ENCODE measurements at regions not wholly inside any gene's neighbourhood (a gene's known extent, or its start where the extent isn't known, plus 50 kb on each side); places are given as distances from the start of the nearest gene placed in this dataset.

DNA sequence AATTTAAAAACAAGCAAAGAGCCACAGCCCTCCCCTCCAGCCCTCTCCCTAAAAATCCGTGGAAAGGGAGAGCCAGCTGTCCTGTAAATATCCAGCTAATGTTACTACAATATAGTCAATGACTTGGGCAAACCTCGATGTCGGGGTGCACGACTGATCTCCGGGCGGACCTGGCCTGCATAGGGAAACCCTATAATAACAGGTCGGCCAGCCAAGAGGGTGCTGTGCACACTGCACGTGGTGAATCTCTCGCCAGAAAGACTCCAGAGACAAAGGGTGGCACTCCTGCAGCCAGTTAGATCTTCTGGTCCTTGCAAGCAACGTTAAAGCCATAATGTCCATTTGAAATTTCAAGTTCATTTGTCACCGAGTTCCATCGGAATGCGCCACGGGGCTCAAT lies 1092.8 kb downstream of the ADGRL3 start:
- no peak for DNase-seq

DNA sequence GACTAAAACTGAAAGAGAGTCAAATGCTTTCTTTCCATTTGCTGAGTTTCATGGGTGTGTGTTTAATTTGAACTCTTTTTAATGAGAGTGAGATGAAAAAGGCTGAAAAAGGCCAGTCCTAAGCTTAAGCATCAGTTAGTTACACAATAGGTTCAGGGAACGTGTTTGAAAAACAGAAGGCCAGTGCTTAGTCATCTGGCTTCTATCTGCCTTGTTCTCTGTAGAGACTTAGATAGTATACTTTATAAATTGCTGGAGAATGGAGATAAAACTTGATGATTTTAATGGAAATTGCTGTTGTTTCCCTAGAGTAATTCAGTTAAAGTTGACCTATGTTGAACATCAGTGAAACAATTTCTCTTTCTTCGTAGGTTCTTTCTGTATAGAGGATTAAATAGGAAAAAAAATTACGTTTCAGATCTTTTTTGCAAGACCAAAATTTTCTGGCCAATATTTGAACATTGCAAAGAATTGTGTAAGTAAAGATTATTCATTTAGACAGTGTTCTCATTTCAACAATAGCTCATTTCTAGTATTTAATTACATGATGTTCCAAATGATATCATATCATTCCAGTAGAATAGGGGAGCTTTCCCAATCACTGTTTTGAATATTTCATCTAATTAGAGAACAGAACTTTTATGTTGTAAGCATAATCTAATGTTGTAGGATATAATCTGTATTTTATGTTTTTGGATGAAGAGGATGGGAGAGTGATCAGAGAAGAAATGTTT lies 1088.8 kb downstream of the ADGRL3 start:
- DNase-seq = no peak

DNA sequence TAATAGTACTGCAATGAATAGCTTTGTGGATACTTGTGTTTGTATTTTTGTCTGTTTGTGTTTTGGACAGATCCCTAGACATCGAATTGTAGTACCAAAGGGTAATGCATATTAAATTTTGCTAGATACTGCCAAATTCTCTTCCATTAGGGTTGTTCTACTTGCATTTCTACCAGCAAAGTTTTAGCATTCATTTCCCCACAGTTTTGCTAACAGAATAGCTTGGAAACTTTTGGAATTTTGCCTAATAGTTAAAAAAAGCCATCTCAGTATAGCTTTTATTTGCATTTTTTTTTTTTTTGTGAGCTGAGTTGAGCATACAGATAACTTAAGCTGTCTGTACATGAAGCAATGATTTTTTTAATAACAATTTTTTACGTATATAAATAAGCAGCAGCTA lies 1084.9 kb downstream of the ADGRL3 start:
- DNase-seq = no peak

- no peak for DNase-seq
Measured at GRCh38 chr4:62279689-62280088, 1079.6 kb downstream of the ADGRL3 start.

DNA sequence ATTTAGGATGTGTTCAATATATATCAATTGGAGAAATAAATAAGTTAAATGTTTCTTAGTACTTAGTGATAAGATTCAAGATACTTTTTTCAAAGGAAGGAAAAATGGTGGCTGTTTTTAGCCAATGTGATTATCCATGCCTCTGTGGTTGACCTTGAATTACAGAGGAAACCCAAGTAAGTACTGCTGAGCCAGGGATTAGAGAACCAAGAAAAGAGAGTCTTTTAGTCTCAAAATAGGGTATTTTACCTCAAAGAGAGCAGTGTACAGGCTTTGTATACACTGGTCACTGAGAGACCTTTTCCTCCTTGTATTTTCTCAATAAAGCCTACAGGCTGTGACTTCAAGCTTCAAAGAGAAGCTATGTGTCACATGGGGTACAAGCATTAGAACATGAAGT lies 1075.3 kb downstream of the ADGRL3 start:
- DNase-seq = no peak

DNA sequence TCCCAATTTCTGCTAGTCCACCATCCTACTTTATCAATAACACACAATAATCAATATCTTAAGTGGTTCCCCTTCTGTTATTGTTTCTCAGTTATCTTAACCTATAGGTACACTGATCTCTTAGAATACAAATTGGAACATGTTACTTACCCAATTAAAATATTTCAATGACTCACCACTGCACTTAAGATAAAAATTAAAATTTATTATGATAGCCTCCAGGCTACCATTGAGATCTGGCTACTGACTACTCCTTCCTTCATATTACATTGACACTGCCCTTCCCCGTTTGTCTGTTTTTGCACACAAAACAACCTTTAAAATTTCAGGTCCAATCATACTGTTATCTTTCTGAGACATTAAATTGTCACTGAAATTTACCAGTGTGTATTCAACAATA lies 1074.7 kb downstream of the ADGRL3 start:
- no peak for DNase-seq

- DNase-seq = no peak
Measured at GRCh38 chr4:62271107-62271506, 1071.0 kb downstream of the ADGRL3 start.

- DNase-seq = no peak
Measured at GRCh38 chr4:62269918-62270317, 1069.8 kb downstream of the ADGRL3 start.

- no peak for DNase-seq
Measured at GRCh38 chr4:62263454-62263853, 1063.3 kb downstream of the ADGRL3 start.

DNA sequence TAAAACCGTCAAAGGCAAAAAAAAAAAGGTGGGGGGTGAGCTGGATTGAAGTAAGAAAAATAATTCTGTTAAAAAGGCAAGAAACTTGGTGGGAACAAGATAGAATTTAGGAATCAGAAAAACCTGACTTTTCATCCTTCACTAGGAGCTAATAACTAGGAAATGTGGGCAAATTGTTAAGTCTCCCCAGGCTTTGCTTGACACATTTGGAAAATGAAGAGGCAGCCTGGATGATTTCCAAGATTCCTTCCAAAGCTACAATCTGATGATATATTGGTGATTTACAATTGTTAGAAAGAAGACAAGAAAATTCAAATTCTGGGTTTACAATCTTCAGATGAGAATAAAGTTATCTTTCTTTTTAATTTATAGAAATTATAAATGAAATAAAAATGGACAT lies 1062.5 kb downstream of the ADGRL3 start:
- DNase-seq = no peak

DNA sequence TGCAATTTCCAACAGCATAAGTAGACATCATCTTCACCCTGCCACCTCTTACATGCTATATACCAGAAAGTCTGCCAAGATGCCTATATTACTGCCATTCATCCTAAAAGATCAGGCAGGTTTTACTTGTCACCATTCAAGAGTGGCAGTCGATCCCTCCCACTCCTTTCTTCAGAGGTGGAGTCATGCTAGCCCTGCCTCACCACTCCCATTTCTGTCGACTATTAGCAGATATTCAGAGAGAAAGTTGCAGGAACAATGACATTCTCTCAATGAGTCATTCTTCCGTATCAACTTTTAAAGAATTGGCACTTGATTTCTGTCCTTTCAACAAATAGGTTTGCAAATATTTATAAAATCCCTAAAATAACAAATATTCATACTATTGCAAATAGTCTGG lies 1060.1 kb downstream of the ADGRL3 start:
- no peak for DNase-seq

DNA sequence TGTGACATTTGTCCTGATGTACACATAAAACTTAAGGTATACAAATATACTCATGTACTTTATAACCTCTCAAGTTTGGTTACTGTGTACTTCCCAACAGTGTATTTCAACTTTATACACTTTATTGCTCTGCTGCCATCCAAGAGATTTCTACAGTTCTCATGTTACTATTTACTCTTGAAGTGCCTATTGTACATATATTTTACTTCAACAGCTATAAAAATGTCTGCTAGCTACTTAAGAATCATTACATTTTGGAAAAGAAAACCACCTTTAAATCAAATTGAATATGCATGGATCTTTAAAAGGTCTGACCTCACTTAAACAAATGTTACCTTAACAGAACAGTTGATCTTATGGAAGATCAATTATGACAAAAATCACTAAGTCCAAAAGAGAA lies 1056.4 kb downstream of the ADGRL3 start:
- no peak for DNase-seq

DNA sequence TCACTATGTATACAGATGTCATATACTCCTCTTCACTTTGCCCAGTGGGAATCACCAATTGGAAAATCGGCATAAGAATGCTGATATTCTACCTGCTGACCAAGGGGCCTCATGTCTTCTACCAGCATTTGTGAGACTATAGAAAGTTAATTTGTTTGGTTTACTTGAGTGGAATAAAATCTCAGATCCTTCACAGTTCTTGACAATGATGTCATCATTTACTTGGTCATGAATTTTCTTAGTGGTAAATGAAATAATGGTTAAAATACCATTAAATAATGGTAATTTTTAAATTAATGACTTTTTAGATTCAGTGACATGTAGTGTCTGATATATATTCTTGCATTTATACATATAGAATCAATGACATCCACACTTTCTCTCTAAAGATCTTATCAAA lies 1052.6 kb downstream of the ADGRL3 start:
- no peak for DNase-seq

- DNase-seq = no peak
Measured at GRCh38 chr4:62250100-62250499, 1050.0 kb downstream of the ADGRL3 start.

GRCh38 chr4:62243895-62244294 lies 1043.8 kb downstream of the ADGRL3 start:
- DNase-seq = no peak

DNA sequence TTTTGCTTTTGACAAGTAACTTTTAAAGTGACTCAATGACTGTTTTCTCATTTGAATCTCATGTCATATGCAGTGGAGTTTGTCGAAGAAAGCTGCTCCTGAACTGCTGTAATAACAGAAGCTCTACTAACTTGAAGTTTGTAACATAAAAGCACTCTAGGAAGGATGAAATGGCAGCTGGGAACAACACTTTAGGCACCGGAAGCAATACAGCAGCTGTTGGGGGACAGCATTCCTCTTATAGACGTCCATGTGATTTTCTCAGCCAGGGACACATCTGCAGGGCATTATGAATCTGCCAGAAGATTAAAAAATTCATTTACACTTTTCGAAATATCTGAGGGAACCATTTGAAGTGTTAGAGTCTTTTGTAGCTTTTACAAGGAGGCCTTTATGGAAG lies 1035.8 kb downstream of the ADGRL3 start:
- DNase-seq = peak; percentile 10

- DNase-seq = no peak
Measured at GRCh38 chr4:62232814-62233213, 1032.7 kb downstream of the ADGRL3 start.

DNA sequence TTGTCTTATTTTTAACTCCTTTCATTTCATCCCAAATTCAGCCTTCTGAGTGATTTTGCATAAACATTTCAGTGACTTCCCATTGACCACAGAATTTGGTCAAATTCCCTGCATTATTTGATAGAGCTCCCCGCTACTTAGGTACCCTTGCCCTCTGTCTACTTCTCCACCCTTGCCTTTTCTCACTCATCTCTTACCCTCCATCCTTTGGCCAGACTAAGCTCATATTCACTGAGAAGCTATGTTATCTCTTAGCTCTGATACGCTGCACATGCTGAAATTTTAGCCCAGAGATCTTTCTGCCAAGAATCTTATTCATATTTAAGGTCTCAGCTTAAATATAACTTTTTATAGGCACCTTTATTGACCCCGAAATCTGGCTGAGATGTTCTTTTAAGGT lies 1031.9 kb downstream of the ADGRL3 start:
- no peak for DNase-seq

DNA sequence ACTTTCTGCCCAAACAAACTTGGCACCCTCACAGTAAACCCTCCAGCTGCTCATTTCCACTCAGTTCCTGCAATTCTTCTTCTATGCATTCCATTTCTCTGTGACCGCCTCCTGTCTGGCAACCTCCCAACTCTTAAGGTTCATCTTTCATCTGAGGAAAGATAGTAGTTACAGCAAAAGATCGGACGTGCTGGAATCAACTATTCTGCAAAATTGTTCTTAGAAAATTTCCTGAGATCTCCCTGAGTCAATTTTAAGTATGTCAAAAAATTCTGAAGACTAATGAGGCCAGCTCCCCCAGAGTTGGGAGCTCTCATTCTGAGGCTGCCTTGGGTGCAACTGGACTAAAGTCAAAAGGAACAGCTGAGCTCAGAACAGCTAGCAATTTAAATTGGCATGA lies 1026.0 kb downstream of the ADGRL3 start:
- DNase-seq = no peak

DNA sequence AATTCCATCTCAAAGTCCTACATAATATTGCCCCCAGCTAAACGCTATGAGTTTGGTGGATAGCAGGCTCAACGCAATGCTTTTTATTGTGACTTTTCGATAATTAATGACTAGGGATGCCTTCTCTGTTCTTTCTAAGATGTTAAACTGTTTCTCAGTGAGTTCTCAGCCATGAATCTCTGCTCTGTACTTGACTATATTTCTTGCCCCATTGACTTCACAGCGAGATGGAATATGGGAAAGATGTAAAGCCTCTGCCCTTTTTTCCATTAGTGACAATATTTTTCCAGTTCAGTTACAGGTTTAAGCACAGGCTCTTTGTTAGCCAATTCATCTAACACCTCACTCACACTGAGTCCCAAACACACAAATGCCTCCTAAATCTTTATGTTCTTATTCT lies 1022.0 kb downstream of the ADGRL3 start:
- DNase-seq = no peak

- no peak for DNase-seq
Measured at GRCh38 chr4:62210486-62210885, 1010.4 kb downstream of the ADGRL3 start.

DNA sequence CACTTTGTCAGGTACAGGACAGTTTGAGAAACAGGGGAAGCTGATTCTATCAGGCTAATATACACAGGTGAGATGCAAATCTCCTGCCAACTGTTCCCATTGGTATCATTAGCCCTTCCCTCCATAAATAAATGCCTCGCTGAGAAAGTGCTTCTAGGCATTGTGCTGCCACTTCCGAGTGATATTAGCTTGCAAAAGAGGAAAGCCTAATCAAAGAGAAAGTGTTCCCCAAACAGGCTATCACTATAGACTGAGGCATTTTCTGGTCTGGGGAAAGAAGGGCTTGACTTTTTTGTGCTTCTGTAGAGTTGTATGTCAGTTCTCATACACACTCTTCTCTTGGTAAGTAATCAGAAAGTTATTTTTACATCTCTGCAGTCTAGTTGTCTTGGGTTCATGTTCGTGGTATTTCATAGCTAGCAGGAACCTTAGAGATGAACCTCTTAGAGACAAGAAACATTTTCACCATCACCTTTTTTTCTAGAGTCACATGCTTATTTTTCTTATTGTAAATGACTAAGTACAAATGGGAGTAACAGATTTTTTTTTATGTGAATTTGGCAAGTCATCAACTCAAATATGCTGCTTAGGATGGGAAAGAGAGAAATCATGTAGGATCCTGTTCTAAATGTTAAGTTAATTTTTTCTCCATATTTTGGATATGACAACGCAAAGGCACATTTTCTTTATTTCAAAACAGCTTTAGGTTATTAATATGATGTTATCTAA lies 1009.8 kb downstream of the ADGRL3 start:
- DNase-seq = no peak

DNA sequence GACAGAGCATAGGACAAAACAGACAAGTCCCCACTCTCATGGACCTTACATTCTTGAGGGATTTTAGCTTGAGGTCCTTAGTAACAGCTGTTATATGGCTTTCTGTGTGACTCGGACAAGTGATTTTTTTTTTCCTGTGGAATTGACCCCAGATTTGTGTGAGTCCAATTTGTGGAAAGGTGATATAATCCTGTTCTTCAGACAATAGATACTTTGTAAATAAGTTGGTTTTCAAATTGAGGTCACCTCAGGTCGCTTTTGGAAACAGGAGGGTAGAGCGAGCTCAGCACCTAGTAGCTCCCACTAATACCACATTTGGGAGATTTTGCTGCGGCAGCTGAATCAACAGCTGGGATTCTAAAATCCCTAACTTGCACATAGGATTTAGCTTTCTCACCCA lies 1008.8 kb downstream of the ADGRL3 start:
- peak; percentile 56 for DNase-seq

- DNase-seq = no peak
Measured at GRCh38 chr4:62204136-62204535, 1004.0 kb downstream of the ADGRL3 start.

- DNase-seq = no peak
Measured at GRCh38 chr4:62199291-62199810, 999.2 kb downstream of the ADGRL3 start.

Data from NCI-H524 treated with DMSO at 0.1 percent for 48 hours (cell line).